Fibroblast of lung (primary cell): ENCODE measurements at regions not wholly inside any gene's neighbourhood (a gene's known extent, or its start where the extent isn't known, plus 50 kb on each side); places are given as distances from the start of the nearest gene placed in this dataset.

ENCODE experiments used
- DNase-seq, 2 donors: peaks; one replicate each; pipeline versions ENCODE4 v3.0.0 to v3.0.0-alpha.2; 2010; ENCODE audit warnings: low read depth in 2 of 2
- H2AFZ ChIP-seq: 2 replicates; pipeline ENCODE4 v1.5.1; 2012; ENCODE audit warnings: low read length, control low read depth, inconsistent platforms
- H3K27ac ChIP-seq: 2 replicates; pipeline ENCODE4 v1.5.1; 2011; ENCODE audit warnings: low read length, control low read depth; ENCODE audit not compliant: insufficient read depth
- H3K27me3 ChIP-seq: 2 replicates; pipeline ENCODE4 v1.5.1; 2011; ENCODE audit warnings: mild to moderate bottlenecking, low read length; ENCODE audit not compliant: control insufficient read depth, insufficient read depth
- H3K36me3 ChIP-seq: 2 replicates; pipeline ENCODE4 v1.5.1; 2011; ENCODE audit warnings: low read length; ENCODE audit not compliant: control insufficient read depth, insufficient read depth
- H3K4me1 ChIP-seq: 2 replicates; pipeline ENCODE4 v1.5.1; 2011; ENCODE audit warnings: low read length; ENCODE audit not compliant: control insufficient read depth, insufficient read depth; ENCODE audit errors: extremely low read depth
- H3K4me2 ChIP-seq: 2 replicates; pipeline ENCODE4 v1.5.1; 2011; ENCODE audit warnings: low read length, control low read depth; ENCODE audit not compliant: insufficient read depth; ENCODE audit errors: extremely low read depth
- H3K4me3 ChIP-seq, 4 experiments: fragments of 200-600 bp in 1 of 4; sonication (generic) in 1 of 4; replicated peaks in 1 of 4; 2 replicates each; pipeline ENCODE4 v1.5.1; 2011 to 2016; ENCODE audit warnings: low read length in 4 of 4, low read depth in 3 of 4, mild to moderate bottlenecking in 3 of 4, control low read depth in 2 of 4, inconsistent platforms in 1 of 4, mixed read lengths in 1 of 4; ENCODE audit not compliant: insufficient read depth in 1 of 4; ENCODE audit errors: control extremely low read depth in 1 of 4
- H3K79me2 ChIP-seq: 2 replicates; pipeline ENCODE4 v1.5.1; 2012; ENCODE audit warnings: mild to moderate bottlenecking, low read length, inconsistent platforms; ENCODE audit not compliant: control insufficient read depth, insufficient read depth
- H3K9ac ChIP-seq: 2 replicates; pipeline ENCODE4 v1.5.1; 2011; ENCODE audit warnings: mild to moderate bottlenecking, low read length, control low read depth; ENCODE audit not compliant: insufficient read depth
- H3K9me3 ChIP-seq: 2 replicates; pipeline ENCODE4 v1.5.1; 2012; ENCODE audit warnings: low read depth, low read length; ENCODE audit not compliant: control insufficient read depth, insufficient read depth
- H4K20me1 ChIP-seq: 2 replicates; pipeline ENCODE4 v1.5.1; 2011; ENCODE audit warnings: low read length; ENCODE audit not compliant: control insufficient read depth, insufficient read depth; ENCODE audit errors: extremely low read depth
- CTCF ChIP-seq, 2 donors: IDR thresholded peaks in 1 of 2; conservative IDR thresholded peaks in 1 of 2; 1 replicate in 1 of 2; 2 replicates in 1 of 2; pipeline ENCODE4 v1.5.1; 2011 to 2012; ENCODE audit warnings: low read length in 2 of 2, control low read depth in 1 of 2, inconsistent platforms in 1 of 2, low read depth in 1 of 2, mild to moderate bottlenecking in 1 of 2
- EZH2 ChIP-seq: IDR thresholded peaks from 2 replicates; pipeline ENCODE4 v1.5.1; 2012; ENCODE audit warnings: low read length, control low read depth, mild to moderate bottlenecking; ENCODE audit errors: missing control alignments

GRCh38 chr22:48842976-48843375 is 984.7 kb downstream of the BRD1 start:
- Histone ChIP-seq H3K9me3 (no peaks in the 10 kb centered on the region), H3K27me3 (no peaks in the 10 kb centered on the region), H3K4me3 (no peak overlapping the region), H3K4me2 (no peak overlapping the region), H2AFZ (no peak overlapping the region), H3K27ac (no peak overlapping the region), H3K9ac (no peak overlapping the region), H3K36me3 (no peaks in the 10 kb centered on the region), H4K20me1 (no peaks in the 10 kb centered on the region), H3K4me1 (no peaks in the 10 kb centered on the region), H3K79me2 (no peaks in the 10 kb centered on the region)
- no peak for TF ChIP-seq CTCF (conservative IDR thresholded peaks at IDR 0.05 in 1 of 2, IDR thresholded peaks at IDR 0.05 in 1 of 2; ENCODE audit: low read depth in 1 of 2, low read length in 2 of 2)
- no peak for TF ChIP-seq EZH2
- DNase-seq, result no peak

DNA sequence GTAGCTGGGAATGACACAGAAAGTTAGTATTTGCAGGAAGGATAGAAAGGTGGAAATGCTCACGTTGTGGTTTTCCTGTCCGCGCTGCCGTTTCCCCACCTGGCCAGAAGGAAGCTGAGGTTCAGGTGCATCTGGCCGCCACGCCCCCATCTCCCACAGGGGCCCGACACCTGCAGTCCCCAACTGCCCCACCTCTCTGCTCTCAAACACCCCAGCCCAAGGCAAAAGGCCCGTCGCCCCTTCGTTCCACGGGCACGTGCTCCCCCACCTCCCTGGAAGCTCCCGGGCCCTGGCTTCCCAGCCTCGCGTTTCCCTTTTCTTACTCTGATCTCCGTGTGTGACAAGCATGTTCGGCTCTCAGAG is 985.1 kb downstream of the BRD1 start:
- Histone ChIP-seq H3K4me2 (no peak overlapping the region), H3K27ac (no peak overlapping the region), H3K4me1 (no peaks in the 10 kb centered on the region), H3K9ac (no peak overlapping the region), H3K4me3 (no peak overlapping the region), H3K9me3 (peaks cover under 1% of the 10 kb centered on the region), H3K36me3 (no peaks in the 10 kb centered on the region), H4K20me1 (no peaks in the 10 kb centered on the region), H2AFZ (no peak overlapping the region), H3K27me3 (no peaks in the 10 kb centered on the region), H3K79me2 (no peaks in the 10 kb centered on the region)
- no peak for TF ChIP-seq CTCF (conservative IDR thresholded peaks at IDR 0.05 in 1 of 2, IDR thresholded peaks at IDR 0.05 in 1 of 2; ENCODE audit: low read depth in 1 of 2, low read length in 2 of 2)
- no peak for TF ChIP-seq EZH2
- no peak for DNase-seq

- H3K36me3 ChIP-seq, result no peaks in the 10 kb centered on the region
- DNase-seq, result no peak
- TF ChIP-seq EZH2 (no peak), CTCF (conservative IDR thresholded peaks at IDR 0.05 in 1 of 2, IDR thresholded peaks at IDR 0.05 in 1 of 2; ENCODE audit: low read depth in 1 of 2, low read length in 2 of 2) (no peak)
- H3K4me1 ChIP-seq, result no peaks in the 10 kb centered on the region
- no peaks in the 10 kb centered on the region for H3K79me2 ChIP-seq
- H3K27ac ChIP-seq, result no peak overlapping the region
- H3K4me2 ChIP-seq, result no peak overlapping the region
- H3K4me3 ChIP-seq, result no peak overlapping the region
- H3K9me3 ChIP-seq, result peaks cover 6% of the 10 kb centered on the region
- no peaks in the 10 kb centered on the region for H3K27me3 ChIP-seq
- no peaks in the 10 kb centered on the region for H4K20me1 ChIP-seq
- H3K9ac ChIP-seq, result no peak overlapping the region
- H2AFZ ChIP-seq, result no peak overlapping the region
Measured at GRCh38 chr22:48841881-48842582, 985.6 kb downstream of the BRD1 start.
